Loucy (cell line): ENCODE measurements at regions not wholly inside any gene's neighbourhood (a gene's known extent, or its start where the extent isn't known, plus 50 kb on each side); places are given as distances from the start of the nearest gene placed in this dataset.

Source experiments
- CTCF ChIP-seq: fragments of 200-600 bp; sonication (generic); conservative IDR thresholded peaks from 2 replicates; pipeline ENCODE4 v1.5.1; 2014; ENCODE audit warnings: mild to moderate bottlenecking, antibody characterized with exemption, low read length
- EZH2phosphoT487 ChIP-seq: fragments of 200-600 bp; IDR thresholded peaks from 2 replicates; pipeline ENCODE4 v1.6.1; 2018; ENCODE audit warnings: antibody characterized with exemption, mild to moderate bottlenecking, moderate library complexity, borderline replicate concordance

GRCh38 chr6:40286721-40287120 is 300.4 kb downstream of the LRFN2 start:
- TF ChIP-seq CTCF (peak; percentile 16; the same call in 1 of the 2 replicates), EZH2phosphoT487 (no peak)
